ENCODE measurements at regions not wholly inside any gene's neighbourhood (a gene's known extent, or its start where the extent isn't known, plus 50 kb on each side); places are given as distances from the start of the nearest gene placed in this dataset.

DNA sequence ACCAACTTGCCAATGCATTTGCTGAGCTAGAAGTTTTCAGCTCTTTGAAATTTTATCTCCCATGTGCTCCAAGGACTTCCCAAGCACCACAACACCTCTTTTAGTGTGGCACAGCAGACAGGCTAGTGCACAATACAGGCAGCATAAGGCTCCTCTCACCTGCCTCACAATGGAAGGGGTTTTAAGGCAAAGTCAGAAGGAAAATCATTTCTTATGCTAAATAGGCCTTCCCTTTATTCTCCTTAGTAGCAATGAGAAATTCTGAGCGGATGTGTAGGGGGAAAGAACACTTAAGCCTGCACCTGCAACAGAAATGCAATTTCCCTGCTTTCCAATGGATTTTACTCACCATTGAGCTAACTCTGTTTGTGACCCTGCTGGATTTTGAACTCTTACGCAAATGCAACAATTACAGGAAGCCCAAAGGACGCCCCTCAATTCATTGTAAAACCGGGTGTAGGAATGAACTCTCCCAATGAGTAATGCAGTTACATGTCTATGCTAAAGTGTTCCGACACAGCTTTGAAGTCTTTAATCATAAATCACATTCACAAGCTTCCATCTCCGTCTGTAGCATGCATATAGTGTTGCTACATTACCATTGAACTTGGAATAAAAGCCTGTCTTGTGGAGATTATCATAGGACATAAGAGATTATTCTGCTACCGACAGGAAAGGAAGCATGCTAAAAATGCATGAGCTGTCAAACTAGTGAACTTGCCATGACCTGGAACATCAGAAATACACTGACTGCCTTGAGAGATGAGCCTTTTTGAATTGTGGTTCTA lies 1084.9 kb downstream of the RPA4 start:
- no TSS peak for BruUV-seq (replicated peaks)
- Histone ChIP-seq H2AK9ac (replicated peaks; ENCODE audit: low read depth, low read length, poor library complexity) (no peak overlapping the region), H2AK5ac (ENCODE audit: low read depth, low read length) (no peak overlapping the region), H3K4me1 (ENCODE audit: control insufficient read depth, insufficient read depth, low read length) (no peaks in the 10 kb centered on the region), H2BK5ac (ENCODE audit: low read depth, low read length, poor library complexity, severe bottlenecking) (no peak overlapping the region), H3K4me2 (ENCODE audit: low read depth, low read length) (no peak overlapping the region), H2AFZ (replicated peaks; ENCODE audit: low read length, poor library complexity) (no peak overlapping the region), H3K79me1 (ENCODE audit: low read depth in 1 of 2, low read length in 2 of 2) (no peaks in the 10 kb centered on the region), H3K27me3 (ENCODE audit: control insufficient read depth, insufficient read depth, low read length) (no peaks in the 10 kb centered on the region), H3K23ac (ENCODE audit: low read depth, low read length) (no peak overlapping the region), H3K4me3 (ENCODE audit: insufficient read depth, low read depth, low read length) (no peak overlapping the region), H3K18ac (ENCODE audit: low read depth, low read length) (no peak overlapping the region), H4K5ac (ENCODE audit: low read depth, low read length) (no peak overlapping the region), H3K9me1 (ENCODE audit: insufficient read depth, low read length) (no peaks in the 10 kb centered on the region), H3K9ac (ENCODE audit: low read depth, low read length) (no peak overlapping the region), H4K91ac (ENCODE audit: insufficient read depth, low read depth, low read length) (no peak overlapping the region), H2BK20ac (ENCODE audit: low read depth, low read length) (no peak overlapping the region), H3K27ac (ENCODE audit: insufficient read depth, low read length) (no peak overlapping the region), H3K9me3 (ENCODE audit: control insufficient read depth, insufficient read depth, low read length) (no peaks in the 10 kb centered on the region), H3K56ac (ENCODE audit: extremely low read depth, insufficient read depth, low read length) (no peak overlapping the region), H4K20me1 (ENCODE audit: insufficient read depth, low read length) (no peaks in the 10 kb centered on the region), H3K4ac (ENCODE audit: low read depth, low read length) (no peak overlapping the region), H3K36me3 (ENCODE audit: control insufficient read depth, insufficient read depth, low read length) (no peaks in the 10 kb centered on the region), H2BK15ac (ENCODE audit: low read depth, low read length) (no peak overlapping the region), H4K8ac (ENCODE audit: low read depth in 2 of 2, low read length in 2 of 2) (no peak overlapping the region), H2BK120ac (ENCODE audit: low read depth, low read length) (no peak overlapping the region), H3K14ac (replicated peaks; ENCODE audit: low read depth, low read length) (no peak overlapping the region)
- ChIA-PET POLR2A (ENCODE audit: unreplicated experiment) (no interaction called here), CTCF (no interaction called here)
- in situ Hi-C loops (cut with MboI; ENCODE audit: low sequenced_read_pairs) (no loop called here), intact Hi-C loops (cut with micrococcal nuclease) (no loop called here), dilution Hi-C loops (cut with HindIII; ENCODE audit: low sequenced_read_pairs, unreplicated experiment) (no loop called here)
- WGBS, 2 experiments (ENCODE audit: extremely low coverage in 2 of 2, insufficient read length in 1 of 2): 78% methylated on average over 3 of the region's 7 CpGs; no CpG with 5 or more reads in 1 of the 2 experiments
- TF ChIP-seq RCOR1 (IDR thresholded peaks at IDR 0.05; ENCODE audit: insufficient replicate concordance, low read length) (no peak), CHD1 (IDR thresholded peaks at IDR 0.05; ENCODE audit: low read depth, low read length) (no peak), CTCF (conservative IDR thresholded peaks at IDR 0.05; ENCODE audit: low read depth, low read length) (no peak)
- ATAC-seq (ENCODE audit: low read depth): no peak
- DNase-seq: no peak
